ENCODE measurements at regions not wholly inside any gene's neighbourhood (a gene's known extent, or its start where the extent isn't known, plus 50 kb on each side); places are given as distances from the start of the nearest gene placed in this dataset.

- no peak overlapping the region for H3K27ac ChIP-seq (ENCODE audit: low read length)
- no peak overlapping the region for H2AFZ ChIP-seq (ENCODE audit: low read depth, low read length)
- H3K36me3 ChIP-seq (ENCODE audit: insufficient read depth, low read length), result peaks cover 5% of the 10 kb centered on the region
- H3F3A ChIP-seq (ENCODE audit: insufficient read depth, low read length, poor library complexity, severe bottlenecking), result no peaks in the 10 kb centered on the region
- no peaks in the 10 kb centered on the region for H3K9me2 ChIP-seq (ENCODE audit: insufficient read depth, low read length)
- H3K9ac ChIP-seq (ENCODE audit: low read length), result no peak overlapping the region
- H3K4me2 ChIP-seq (ENCODE audit: low read length), result no peak overlapping the region
- no peaks in the 10 kb centered on the region for H3K9me3 ChIP-seq (ENCODE audit: low read length)
- no peaks in the 10 kb centered on the region for H3K79me2 ChIP-seq (replicated peaks; ENCODE audit: insufficient read depth, low read length)
- H3K27me3 ChIP-seq (ENCODE audit: insufficient read depth, low read depth, low read length), result no peaks in the 10 kb centered on the region
- H3K4me3 ChIP-seq (ENCODE audit: low read length), result no peak overlapping the region
- TF ChIP-seq POLR2AphosphoS5 (IDR thresholded peaks at IDR 0.05), result no peak
- no peaks in the 10 kb centered on the region for H4K20me1 ChIP-seq (ENCODE audit: insufficient read depth)
These were observed 135.0 kb upstream of the MTNR1B start for GRCh38 chr11:92834296-92835020.

GRCh38 chr11:92837595-92837994 is 131.9 kb upstream of the MTNR1B start:
- Histone ChIP-seq H3K4me3 (ENCODE audit: low read length) (no peak overlapping the region), H2AFZ (ENCODE audit: low read depth, low read length) (no peak overlapping the region), H3K9ac (ENCODE audit: low read length) (no peak overlapping the region), H3K9me2 (ENCODE audit: insufficient read depth, low read length) (no peaks in the 10 kb centered on the region), H3K9me3 (ENCODE audit: low read length) (no peaks in the 10 kb centered on the region), H3K27me3 (ENCODE audit: insufficient read depth, low read depth, low read length) (no peaks in the 10 kb centered on the region), H3F3A (ENCODE audit: insufficient read depth, low read length, poor library complexity, severe bottlenecking) (no peaks in the 10 kb centered on the region), H3K79me2 (replicated peaks; ENCODE audit: insufficient read depth, low read length) (no peaks in the 10 kb centered on the region), H4K20me1 (ENCODE audit: insufficient read depth) (no peaks in the 10 kb centered on the region), H3K4me2 (ENCODE audit: low read length) (no peak overlapping the region), H3K36me3 (ENCODE audit: insufficient read depth, low read length) (peaks cover 10% of the 10 kb centered on the region), H3K27ac (ENCODE audit: low read length) (peak overlapping the region; percentile 23)
- TF ChIP-seq REST (IDR thresholded peaks at IDR 0.05; ENCODE audit: borderline replicate concordance) (no peak), RAD21 (conservative IDR thresholded peaks at IDR 0.05) (no peak), SMC3 (conservative IDR thresholded peaks at IDR 0.05; ENCODE audit: poor library complexity) (no peak), EZH2 (IDR thresholded peaks at IDR 0.05; ENCODE audit: borderline replicate concordance, insufficient read depth, low read length, poor library complexity, severe bottlenecking) (no peak), CTCF (IDR thresholded peaks at IDR 0.05; ENCODE audit: poor library complexity, severe bottlenecking) (no peak), TAF1 (IDR thresholded peaks at IDR 0.05; ENCODE audit: low read depth) (no peak), EP300 (conservative IDR thresholded peaks at IDR 0.05; ENCODE audit: poor library complexity, severe bottlenecking) (no peak), POLR2AphosphoS5 (IDR thresholded peaks at IDR 0.05) (no peak), MXI1 (conservative IDR thresholded peaks at IDR 0.05; ENCODE audit: poor library complexity, severe bottlenecking) (no peak)

Data from neural cell (in vitro differentiated cells).